Stimulated activated CD4-positive, alpha-beta T cell treated with anti-CD3 and anti-CD28 coated beads, Interleukin-15, amount 100 ng/mL, for 24 hours (primary cell): ENCODE measurements at regions not wholly inside any gene's neighbourhood (a gene's known extent, or its start where the extent isn't known, plus 50 kb on each side); places are given as distances from the start of the nearest gene placed in this dataset.
"Not testable (repeated sequence)": the region's sequence is repeated elsewhere in the genome, so short reads cannot be mapped to it uniquely, and the experiment has no call there.

Experiments used
- DNase-seq: peaks from one replicate; pipeline ENCODE4 v3.0.0-alpha.2; 2020

- no peak for DNase-seq
These were observed 178.0 kb downstream of the KCTD12 start for GRCh38 chr13:76708138-76708688.

DNA sequence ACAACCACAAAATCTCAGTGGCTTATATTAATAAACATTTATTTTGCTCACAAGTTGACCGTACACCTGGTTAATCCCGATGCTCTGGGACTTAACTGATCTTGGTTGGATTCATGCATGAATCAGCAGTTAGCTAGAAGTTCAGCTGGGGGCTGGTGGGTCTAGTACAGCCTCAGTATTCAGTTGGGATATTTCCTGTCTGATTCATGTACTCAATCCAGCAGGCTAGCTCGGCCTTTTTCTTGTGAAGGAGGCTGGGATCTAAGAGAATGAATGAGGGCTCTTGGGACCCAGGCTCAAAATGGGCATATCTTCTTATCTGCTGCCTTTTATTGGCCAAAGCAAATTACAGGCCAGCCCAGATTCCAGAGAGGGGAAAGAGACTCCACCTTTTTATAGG lies 178.8 kb downstream of the KCTD12 start:
- no peak for DNase-seq

DNA sequence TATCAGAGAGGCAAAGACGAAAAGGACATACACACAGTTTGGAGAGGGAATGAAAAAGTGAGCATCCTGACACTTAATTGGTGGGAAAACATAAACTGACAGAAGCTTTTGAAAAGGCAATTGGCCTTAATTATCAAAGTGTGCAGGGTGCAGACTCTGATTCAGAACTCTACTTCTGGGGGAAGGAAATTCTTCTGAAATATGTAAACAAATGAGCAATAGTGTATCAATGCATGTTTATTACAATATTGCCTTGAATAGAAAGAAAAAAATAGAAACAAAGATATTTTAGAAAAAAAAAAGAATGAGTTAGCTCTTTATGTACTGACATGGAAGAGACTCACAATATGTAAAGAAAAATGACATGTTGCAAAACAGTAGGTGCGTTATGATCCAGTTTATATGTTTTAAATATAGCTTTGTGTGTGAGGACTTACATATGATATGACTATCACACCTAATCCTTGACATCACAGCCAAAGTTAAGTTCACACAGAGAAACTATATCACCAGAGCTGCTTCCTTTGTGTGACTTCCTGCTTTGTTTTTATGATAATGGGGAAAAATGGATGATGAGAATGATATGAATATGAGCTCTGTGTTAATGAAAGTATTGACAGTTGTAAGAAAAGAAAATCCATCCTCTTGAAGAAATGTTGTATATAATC lies 182.4 kb downstream of the KCTD12 start:
- DNase-seq = no peak

DNA sequence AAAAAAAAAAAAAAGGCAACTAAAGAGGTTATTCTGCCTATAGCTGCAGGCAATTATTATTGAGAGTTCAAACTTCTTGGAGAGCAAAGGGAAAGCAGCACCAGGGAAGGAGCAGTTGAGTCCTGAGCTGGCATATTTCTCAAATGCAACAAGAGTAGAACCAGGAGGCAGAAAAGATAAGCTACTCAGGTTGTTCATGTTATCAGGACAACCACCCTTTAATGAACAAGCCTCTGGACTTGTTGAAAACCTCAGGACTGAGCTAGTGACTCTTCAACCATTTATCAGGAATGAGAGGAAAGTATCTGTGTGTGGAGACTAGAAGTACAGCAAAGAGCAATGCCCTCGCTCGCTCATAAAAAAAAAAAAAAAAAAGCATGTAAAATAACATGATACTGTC lies 183.0 kb downstream of the KCTD12 start:
- no peak for DNase-seq

DNA sequence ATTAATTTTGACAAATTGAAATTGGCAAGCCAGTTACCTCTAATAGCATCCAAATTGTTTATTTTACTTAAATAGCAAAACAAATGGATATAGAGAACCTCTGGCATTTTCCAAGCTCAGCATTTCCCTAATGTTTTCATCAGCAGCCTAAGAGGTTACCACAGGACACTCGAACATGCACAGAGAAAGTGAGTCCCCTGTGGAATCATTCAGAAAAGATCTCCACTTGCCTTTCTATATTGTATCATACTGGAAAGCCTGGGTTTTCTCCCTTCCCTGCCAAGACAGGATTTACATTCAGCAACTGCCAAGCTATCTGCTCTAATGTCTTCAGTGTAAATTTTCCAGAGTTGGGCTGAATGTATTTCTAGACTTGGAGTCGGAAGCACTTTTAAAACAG lies 188.9 kb downstream of the KCTD12 start:
- no peak for DNase-seq

GRCh38 chr13:76696370-76696769 lies 189.8 kb downstream of the KCTD12 start:
- DNase-seq = no peak

DNA sequence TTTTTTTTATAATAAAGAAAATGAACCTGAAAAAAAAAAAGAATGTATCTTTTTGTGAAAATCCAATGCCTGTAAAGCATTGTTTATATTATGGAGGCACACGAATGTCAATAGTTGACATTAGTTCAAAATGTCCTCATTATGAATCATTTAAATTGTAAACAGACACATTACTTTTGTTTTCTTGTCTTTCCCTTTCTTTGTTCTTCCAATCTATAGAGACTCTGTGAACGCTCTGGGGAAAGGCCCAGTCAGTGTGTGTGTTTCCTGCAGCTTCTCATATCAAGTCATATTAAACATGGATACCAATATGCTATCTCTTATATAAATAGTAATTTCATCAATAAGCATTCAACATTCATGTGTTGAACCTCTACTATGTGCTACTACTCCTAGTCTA lies 193.1 kb downstream of the KCTD12 start:
- DNase-seq = no peak

DNA sequence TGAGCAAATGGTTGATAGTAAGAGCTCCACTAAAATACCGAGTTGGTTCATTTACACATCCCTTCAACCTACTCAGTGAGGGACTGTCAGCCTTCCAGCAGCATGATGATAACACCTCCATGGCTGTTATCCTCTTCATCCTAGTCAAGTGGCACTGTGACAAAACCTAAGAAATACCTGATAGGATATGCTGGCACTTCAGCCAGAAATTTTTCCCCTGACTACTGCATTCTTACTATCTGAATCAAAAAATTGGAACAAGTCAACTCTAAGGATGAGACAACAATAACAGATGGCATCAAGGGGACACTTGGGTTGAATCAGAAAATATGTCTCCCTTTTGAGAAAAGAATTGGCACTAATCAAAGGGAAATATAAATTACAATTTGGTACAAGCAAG lies 193.9 kb downstream of the KCTD12 start:
- DNase-seq = no peak

DNA sequence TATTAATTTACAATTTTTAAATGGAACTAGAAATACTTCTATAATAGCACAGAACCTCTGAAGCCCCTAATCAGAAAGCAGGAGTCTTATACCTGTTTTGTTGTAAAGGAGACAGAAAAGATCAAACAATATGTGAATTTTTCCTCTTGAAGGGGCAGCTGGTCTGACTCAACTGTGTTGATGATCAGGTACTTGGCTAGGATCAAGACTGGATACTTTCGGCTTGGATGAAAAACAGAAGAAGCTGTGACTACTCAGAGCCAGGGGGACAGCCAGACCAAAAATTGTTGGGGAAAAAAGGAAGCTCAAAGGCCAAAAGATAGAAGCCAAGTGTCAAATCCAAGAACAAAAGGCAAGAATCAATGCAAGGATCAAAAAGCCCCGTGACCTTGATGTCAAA lies 195.6 kb downstream of the KCTD12 start:
- no peak for DNase-seq

- peak; percentile 1 for DNase-seq
These were observed 198.7 kb downstream of the KCTD12 start for GRCh38 chr13:76687467-76687866.

DNA sequence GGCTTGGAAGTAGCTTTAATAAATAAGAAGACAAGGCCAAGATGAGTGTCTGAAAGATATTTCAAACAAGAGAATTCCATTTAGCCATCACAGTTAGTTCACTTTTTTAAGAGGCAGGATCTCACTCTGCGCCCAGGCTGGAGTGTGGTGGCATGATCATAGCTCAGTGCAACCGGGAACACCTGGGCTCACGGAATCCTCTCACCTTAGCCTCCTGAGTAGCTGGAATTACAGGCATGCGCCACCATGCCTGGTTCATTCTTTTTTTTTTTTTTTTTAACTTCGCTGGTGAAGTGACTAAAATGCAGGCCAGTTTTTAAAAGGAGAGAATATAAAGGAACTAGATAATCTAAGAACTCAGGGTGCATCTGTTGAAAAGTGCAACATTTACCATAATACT lies 200.3 kb downstream of the KCTD12 start:
- DNase-seq = no peak

DNA sequence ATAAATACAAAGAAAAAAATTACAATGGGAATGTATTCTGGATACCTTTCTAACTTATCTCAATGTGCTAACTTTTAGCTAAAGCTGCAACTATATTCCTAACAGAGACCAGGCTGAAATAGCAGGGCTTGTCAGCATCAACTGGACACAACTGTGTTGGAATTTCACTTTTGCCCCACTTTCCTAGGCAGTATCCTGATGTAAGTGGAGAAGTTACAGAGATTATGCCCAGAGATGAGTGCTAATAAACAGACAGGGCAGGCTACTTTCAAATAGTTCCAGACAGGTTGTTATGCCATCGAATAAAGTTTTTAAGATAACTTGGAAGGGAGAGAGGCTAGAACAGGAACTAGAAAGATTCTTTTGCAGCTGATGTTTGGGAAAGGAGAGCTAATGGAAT lies 201.9 kb downstream of the KCTD12 start:
- DNase-seq = no peak

GRCh38 chr13:76683854-76684253 lies 202.4 kb downstream of the KCTD12 start:
- no peak for DNase-seq

DNA sequence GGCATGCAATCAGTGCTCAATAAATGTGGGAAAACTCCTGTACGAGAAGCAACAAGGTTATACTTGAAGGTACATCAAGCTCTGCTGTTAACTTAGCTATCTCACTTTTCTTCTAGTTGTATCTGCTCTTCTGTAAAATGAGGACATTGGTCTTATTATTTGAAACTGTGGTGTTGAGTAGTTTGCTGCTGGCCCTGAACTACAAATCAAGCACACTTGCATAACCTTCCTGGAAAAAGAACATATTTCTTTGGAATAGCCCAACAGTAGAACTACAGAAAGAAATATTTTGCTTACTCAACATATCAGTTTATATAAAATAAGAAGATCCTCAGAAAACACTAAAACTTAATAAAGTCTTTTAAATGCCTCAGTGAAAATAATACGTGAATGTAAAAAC lies 203.0 kb downstream of the KCTD12 start:
- DNase-seq = no peak

GRCh38 chr13:76680112-76680511 lies 206.1 kb downstream of the KCTD12 start:
- no peak for DNase-seq

DNA sequence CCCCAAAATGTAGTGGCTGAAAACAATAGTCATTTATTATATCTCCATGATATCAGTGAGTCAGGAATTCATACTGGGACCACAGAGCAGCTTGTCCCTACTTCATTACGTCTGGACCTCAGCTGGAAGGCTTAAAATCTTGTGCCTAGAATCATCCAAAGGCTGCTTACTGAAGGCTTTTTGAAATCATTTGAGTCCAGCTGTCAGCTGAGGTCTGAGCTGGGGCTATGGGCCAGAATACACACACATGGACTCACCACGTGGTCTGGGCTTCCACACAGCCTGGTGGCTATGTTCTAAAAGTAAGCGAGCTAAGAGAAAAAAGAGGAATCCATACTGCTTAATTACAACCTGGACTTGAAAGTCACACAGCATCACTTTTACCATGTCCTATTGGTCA lies 209.2 kb downstream of the KCTD12 start:
- DNase-seq = no peak

DNA sequence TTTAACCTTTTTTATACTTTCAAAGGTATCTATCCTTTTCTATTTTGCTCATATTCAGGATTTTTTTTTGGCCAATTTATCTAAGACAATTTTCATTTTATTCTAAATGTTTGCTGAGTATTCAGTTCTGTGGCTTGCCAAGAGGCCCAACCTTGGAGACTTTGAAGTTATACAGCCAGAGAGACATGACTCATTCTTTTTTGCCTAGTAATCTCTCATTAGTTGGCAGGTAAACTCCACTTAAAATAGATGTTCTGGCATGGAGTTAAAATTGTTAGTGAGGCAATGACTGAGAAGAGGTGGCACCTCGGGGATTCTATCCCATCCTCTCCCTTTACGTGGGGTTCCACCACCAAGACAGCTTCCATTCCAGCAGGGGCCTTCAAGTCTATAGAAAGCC lies 213.8 kb downstream of the KCTD12 start:
- DNase-seq = no peak

- DNase-seq = no peak
These were observed 217.5 kb downstream of the KCTD12 start for GRCh38 chr13:76668716-76669115.

- no peak for DNase-seq
These were observed 218.1 kb downstream of the KCTD12 start for GRCh38 chr13:76668141-76668540.

GRCh38 chr13:76667551-76667950 lies 218.7 kb downstream of the KCTD12 start:
- no peak for DNase-seq

- no peak for DNase-seq
These were observed 222.4 kb downstream of the KCTD12 start for GRCh38 chr13:76663592-76664335.

GRCh38 chr13:76659074-76659473 lies 227.1 kb downstream of the KCTD12 start:
- not testable (repeated sequence) for DNase-seq

DNA sequence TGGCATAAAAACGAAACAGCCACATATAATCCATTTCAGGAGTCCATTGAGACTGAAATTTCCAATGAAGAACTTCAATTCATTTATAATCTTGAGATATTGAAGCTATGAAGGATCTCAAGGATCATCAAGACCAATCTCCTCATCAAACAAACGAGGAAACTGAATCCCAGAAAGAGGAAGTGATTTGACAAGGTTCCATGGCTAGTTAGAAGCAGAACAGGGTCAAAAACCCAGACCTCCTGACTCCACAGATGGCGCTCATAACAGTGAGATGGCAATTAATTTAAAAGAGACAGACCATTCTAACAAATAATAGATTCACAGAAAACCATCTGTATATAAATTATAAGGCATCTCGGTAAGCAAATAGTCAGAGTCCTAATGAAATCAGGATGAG lies 229.7 kb downstream of the KCTD12 start:
- no peak for DNase-seq

DNA sequence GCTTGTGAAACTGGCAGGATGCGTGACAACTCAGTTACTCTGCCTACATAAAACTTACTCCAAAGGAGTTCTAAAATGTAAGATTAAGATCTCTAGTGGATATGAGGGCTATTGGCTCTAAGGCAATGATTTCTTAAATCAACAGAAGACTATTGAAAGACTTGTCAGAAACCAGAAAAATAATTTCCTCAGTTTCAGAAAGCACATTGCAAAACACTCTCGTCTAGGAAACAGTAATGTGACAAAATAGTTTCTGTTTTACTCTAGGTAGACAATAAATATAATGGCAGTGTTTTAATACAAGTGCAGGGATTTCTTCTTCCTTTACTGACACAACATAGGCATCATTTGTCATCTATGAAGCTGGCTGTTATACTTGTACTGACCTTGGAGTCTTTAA lies 230.1 kb downstream of the KCTD12 start:
- DNase-seq = no peak

GRCh38 chr13:76654263-76654662 lies 231.9 kb downstream of the KCTD12 start:
- DNase-seq = no peak
